ENCODE measurements at regions not wholly inside any gene's neighbourhood (a gene's known extent, or its start where the extent isn't known, plus 50 kb on each side); places are given as distances from the start of the nearest gene placed in this dataset.

DNA sequence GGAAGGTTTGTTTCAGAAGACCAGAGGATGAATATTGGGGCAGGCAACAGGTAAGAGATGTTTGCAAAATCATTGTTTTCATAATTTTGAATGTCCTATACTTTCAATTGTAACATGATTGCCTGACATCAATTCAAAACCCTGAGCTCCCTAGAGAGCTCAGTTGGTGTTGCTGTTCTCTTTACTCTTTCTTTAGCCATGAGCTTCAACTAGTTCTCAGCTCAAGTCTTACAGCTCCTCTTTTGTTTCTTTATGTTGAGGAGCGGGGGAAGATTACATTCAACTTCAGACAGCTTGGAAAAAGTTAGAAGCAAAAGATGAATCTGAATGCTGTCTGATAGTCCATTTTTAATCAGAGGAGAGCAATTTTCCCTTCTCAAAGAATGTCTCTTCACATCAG lies 144.8 kb upstream of the TACR1 start:
- H3K4me1 ChIP-seq (ENCODE audit: control insufficient read depth, low read length), result no peaks in the 10 kb centered on the region
- H4K20me1 ChIP-seq (ENCODE audit: control insufficient read depth, insufficient read depth, low read depth, low read length), result no peaks in the 10 kb centered on the region
- TF ChIP-seq EZH2phosphoT487 (IDR thresholded peaks at IDR 0.05; ENCODE audit: borderline replicate concordance, low read length), result no peak
- TF ChIP-seq, protein P1, sequence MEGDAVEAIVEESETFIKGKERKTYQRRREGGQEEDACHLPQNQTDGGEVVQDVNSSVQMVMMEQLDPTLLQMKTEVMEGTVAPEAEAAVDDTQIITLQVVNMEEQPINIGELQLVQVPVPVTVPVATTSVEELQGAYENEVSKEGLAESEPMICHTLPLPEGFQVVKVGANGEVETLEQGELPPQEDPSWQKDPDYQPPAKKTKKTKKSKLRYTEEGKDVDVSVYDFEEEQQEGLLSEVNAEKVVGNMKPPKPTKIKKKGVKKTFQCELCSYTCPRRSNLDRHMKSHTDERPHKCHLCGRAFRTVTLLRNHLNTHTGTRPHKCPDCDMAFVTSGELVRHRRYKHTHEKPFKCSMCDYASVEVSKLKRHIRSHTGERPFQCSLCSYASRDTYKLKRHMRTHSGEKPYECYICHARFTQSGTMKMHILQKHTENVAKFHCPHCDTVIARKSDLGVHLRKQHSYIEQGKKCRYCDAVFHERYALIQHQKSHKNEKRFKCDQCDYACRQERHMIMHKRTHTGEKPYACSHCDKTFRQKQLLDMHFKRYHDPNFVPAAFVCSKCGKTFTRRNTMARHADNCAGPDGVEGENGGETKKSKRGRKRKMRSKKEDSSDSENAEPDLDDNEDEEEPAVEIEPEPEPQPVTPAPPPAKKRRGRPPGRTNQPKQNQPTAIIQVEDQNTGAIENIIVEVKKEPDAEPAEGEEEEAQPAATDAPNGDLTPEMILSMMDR (IDR thresholded peaks at IDR 0.05; ENCODE audit: low read depth, low read length, poor library complexity, severe bottlenecking), result no peak
- no peaks in the 10 kb centered on the region for H3K27me3 ChIP-seq (ENCODE audit: control insufficient read depth, low read length)
- no peak overlapping the region for H3K4me3 ChIP-seq (ENCODE audit: low read length)
- H3K79me2 ChIP-seq (ENCODE audit: control insufficient read depth, low read length), result no peaks in the 10 kb centered on the region
- no peaks in the 10 kb centered on the region for H3F3A ChIP-seq (ENCODE audit: control insufficient read depth, insufficient read depth)
- H3K36me3 ChIP-seq (ENCODE audit: control insufficient read depth, low read length), result no peaks in the 10 kb centered on the region
- H3K4me2 ChIP-seq (ENCODE audit: low read length), result no peak overlapping the region
- no peak overlapping the region for H3K27ac ChIP-seq (ENCODE audit: low read depth, low read length)
- H3K9me2 ChIP-seq (replicated peaks; ENCODE audit: control insufficient read depth, low read length), result no peaks in the 10 kb centered on the region
- no peaks in the 10 kb centered on the region for H3K9me3 ChIP-seq (ENCODE audit: control insufficient read depth, insufficient read depth, low read length)

DNA sequence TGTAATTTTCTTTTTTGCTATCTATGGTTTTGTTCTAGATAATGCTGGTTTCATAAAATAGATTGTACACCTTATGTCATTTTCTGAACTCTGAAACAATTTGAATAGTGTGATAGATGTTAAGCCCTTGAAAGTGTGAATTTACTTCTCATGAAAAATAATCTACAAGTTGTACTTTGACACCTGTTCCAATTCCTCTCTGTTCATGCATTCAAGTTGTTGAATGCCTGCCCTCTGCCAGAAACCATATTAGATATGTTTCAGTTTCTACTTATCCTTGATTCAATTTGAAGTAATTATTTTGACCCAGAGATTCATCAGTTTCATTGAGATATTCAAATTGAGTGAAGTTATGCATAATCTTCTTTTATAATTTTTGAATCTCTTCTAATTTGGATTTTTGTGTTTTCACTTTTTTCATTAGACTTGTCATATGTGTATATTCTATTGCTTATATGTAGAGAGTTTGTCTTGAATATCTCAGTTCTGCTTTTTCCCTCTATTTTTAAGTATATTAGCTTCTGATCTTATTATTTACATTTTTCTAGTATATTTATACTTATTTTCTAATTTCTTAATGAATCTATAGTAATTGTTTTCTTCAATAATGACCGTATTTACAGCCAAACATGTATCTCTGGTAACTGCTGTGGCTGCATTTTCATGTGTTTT lies 143.3 kb upstream of the TACR1 start:
- no peaks in the 10 kb centered on the region for H3F3A ChIP-seq (ENCODE audit: control insufficient read depth, insufficient read depth)
- no peaks in the 10 kb centered on the region for H3K27me3 ChIP-seq (ENCODE audit: control insufficient read depth, low read length)
- no peak overlapping the region for H3K4me3 ChIP-seq (ENCODE audit: low read length)

DNA sequence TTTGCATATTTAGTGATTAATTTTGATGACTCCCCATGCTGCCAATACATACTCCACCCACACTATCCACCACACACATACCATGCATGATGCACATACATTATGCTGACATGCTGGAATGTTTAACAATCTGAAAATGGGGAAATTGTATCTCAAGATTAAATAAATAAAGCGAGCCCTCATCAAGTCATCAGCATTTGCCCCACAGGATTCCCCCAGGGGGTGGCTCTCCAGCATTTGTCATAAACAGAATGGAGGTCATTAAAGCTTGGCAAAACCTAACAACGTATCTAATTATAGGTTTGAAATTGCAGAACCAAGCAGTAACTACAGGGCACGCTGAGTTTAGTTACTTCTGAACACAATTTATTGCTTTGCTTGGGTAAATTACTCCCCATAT lies 141.2 kb upstream of the TACR1 start:
- H3K36me3 ChIP-seq (ENCODE audit: control insufficient read depth, low read length), result no peaks in the 10 kb centered on the region

More for the DNA sequence above, 143.3 kb upstream of the TACR1 start:
- Histone ChIP-seq H3K9me2 (replicated peaks; ENCODE audit: control insufficient read depth, low read length) (no peaks in the 10 kb centered on the region), H3K4me2 (ENCODE audit: low read length) (no peak overlapping the region), H4K20me1 (ENCODE audit: control insufficient read depth, insufficient read depth, low read depth, low read length) (no peaks in the 10 kb centered on the region), H3K27ac (ENCODE audit: low read depth, low read length) (no peak overlapping the region), H3K79me2 (ENCODE audit: control insufficient read depth, low read length) (no peaks in the 10 kb centered on the region), H3K4me1 (ENCODE audit: control insufficient read depth, low read length) (no peaks in the 10 kb centered on the region), H3K9me3 (ENCODE audit: control insufficient read depth, insufficient read depth, low read length) (no peaks in the 10 kb centered on the region), H3K36me3 (ENCODE audit: control insufficient read depth, low read length) (no peaks in the 10 kb centered on the region)
- TF ChIP-seq, protein P1 (IDR thresholded peaks at IDR 0.05; ENCODE audit: low read depth, low read length, poor library complexity, severe bottlenecking), result no peak

More for the DNA sequence above, 141.2 kb upstream of the TACR1 start:
- H3K27ac ChIP-seq (ENCODE audit: low read depth, low read length), result no peak overlapping the region
- no peak overlapping the region for H3K4me3 ChIP-seq (ENCODE audit: low read length)
- no peak overlapping the region for H3K4me2 ChIP-seq (ENCODE audit: low read length)
- H3K27me3 ChIP-seq (ENCODE audit: control insufficient read depth, low read length), result no peaks in the 10 kb centered on the region
- no peaks in the 10 kb centered on the region for H3K4me1 ChIP-seq (ENCODE audit: control insufficient read depth, low read length)
- H4K20me1 ChIP-seq (ENCODE audit: control insufficient read depth, insufficient read depth, low read depth, low read length), result no peaks in the 10 kb centered on the region
- H3K79me2 ChIP-seq (ENCODE audit: control insufficient read depth, low read length), result no peaks in the 10 kb centered on the region
- no peak for TF ChIP-seq EZH2phosphoT487 (IDR thresholded peaks at IDR 0.05; ENCODE audit: borderline replicate concordance, low read length)
- TF ChIP-seq, protein P1 (IDR thresholded peaks at IDR 0.05; ENCODE audit: low read depth, low read length, poor library complexity, severe bottlenecking), result no peak
- no peaks in the 10 kb centered on the region for H3K9me3 ChIP-seq (ENCODE audit: control insufficient read depth, insufficient read depth, low read length)
- no peaks in the 10 kb centered on the region for H3F3A ChIP-seq (ENCODE audit: control insufficient read depth, insufficient read depth)
- H3K9me2 ChIP-seq (replicated peaks; ENCODE audit: control insufficient read depth, low read length), result no peaks in the 10 kb centered on the region
